Testis (tissue), 2 donors: ENCODE measurements at regions not wholly inside any gene's neighbourhood (a gene's known extent, or its start where the extent isn't known, plus 50 kb on each side); places are given as distances from the start of the nearest gene placed in this dataset.
"Not testable (repeated sequence)": the region's sequence is repeated elsewhere in the genome, so short reads cannot be mapped to it uniquely, and the experiment has no call there.

Experiments used
- DNase-seq: peaks from one replicate; pipeline ENCODE4 v3.0.0-alpha.2; 2019
- H3K27ac ChIP-seq, 2 donors: fragments of 200-600 bp; sonication (generic); one replicate each; pipeline ENCODE4 v1.5.1; 2019
- H3K27me3 ChIP-seq: fragments of 200-600 bp; sonication (generic); one replicate; pipeline ENCODE4 v1.5.1; 2019
- H3K36me3 ChIP-seq: fragments of 200-600 bp; sonication (generic); one replicate; pipeline ENCODE4 v1.5.1; 2017; ENCODE audit warnings: low read depth; ENCODE audit errors: missing control alignments
- H3K4me1 ChIP-seq: fragments of 200-600 bp; sonication (generic); one replicate; pipeline ENCODE4 v1.5.1; 2019
- H3K4me3 ChIP-seq, 2 donors: fragments of 200-600 bp; sonication (generic); one replicate each; pipeline ENCODE4 v1.5.1; 2017 to 2019
- H3K9me3 ChIP-seq: fragments of 200-600 bp; sonication (generic); one replicate; pipeline ENCODE4 v1.5.1; 2017
- POLR2A ChIP-seq: fragments of 450-650 bp; IDR thresholded peaks from one replicate; pipeline ENCODE4 v1.6.1; 2017; ENCODE audit warnings: antibody characterized with exemption, mild to moderate bottlenecking, moderate library complexity
- WGBS, 2 donors: methylation state at CpG; one replicate each; pipeline ENCODE4 v1.1.5; 2018; 5-methylcytosine and 5-hydroxymethylcytosine counted together
- intact Hi-C: fragments of 100-400 bp; cut with DNase I; formaldehyde crosslinking; loops from one replicate; pipeline ENCODE4 v1.15.1; 2023; ENCODE audit warnings: low total_unique reads
- TF ChIP-seq, protein P1 (sequence below), 3 experiments: fragments of 450-650 bp in 2 of 3; fragments of 200-600 bp in 1 of 3; sonication (generic) in 1 of 3; IDR thresholded peaks; one replicate each; pipeline ENCODE4 v1.5.1; 2016 to 2019; ENCODE audit warnings: antibody characterized with exemption in 3 of 3, mild to moderate bottlenecking in 2 of 3, moderate library complexity in 1 of 3

DNA sequence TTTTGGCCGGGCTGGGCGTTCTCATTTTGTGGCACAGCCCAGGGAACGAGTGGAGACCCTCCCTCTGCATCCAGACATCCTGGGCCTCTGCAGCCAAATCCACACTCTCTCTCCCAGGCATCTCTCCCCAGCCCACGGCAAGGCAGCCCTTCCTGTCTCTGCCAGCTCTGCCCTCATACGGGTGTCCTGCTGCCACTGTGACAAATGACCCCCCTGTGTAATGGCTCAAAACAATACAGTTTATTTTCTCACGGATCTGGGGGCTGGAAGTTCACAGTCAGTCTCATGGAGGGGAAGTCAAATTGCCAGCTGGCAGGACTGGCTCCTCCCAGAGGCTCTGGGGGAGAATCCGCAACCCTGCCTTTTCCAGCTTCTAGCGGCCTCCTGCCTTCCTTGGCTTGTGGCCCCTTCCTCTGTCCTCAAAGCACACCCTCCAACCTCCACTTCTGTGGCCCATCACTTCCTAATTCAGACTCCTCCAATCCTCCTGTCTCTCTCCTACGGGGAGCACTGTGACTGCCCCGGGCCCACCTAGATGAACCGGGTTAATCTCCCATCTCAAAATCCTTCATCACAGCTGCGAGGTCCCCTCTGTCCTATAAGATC is 70.2 kb upstream of the COL5A1 start:
- 65 to 66% methylated on average over 12 of the region's 12 CpGs for WGBS, 2 donors
- DNase-seq = peak; percentile 6

DNA sequence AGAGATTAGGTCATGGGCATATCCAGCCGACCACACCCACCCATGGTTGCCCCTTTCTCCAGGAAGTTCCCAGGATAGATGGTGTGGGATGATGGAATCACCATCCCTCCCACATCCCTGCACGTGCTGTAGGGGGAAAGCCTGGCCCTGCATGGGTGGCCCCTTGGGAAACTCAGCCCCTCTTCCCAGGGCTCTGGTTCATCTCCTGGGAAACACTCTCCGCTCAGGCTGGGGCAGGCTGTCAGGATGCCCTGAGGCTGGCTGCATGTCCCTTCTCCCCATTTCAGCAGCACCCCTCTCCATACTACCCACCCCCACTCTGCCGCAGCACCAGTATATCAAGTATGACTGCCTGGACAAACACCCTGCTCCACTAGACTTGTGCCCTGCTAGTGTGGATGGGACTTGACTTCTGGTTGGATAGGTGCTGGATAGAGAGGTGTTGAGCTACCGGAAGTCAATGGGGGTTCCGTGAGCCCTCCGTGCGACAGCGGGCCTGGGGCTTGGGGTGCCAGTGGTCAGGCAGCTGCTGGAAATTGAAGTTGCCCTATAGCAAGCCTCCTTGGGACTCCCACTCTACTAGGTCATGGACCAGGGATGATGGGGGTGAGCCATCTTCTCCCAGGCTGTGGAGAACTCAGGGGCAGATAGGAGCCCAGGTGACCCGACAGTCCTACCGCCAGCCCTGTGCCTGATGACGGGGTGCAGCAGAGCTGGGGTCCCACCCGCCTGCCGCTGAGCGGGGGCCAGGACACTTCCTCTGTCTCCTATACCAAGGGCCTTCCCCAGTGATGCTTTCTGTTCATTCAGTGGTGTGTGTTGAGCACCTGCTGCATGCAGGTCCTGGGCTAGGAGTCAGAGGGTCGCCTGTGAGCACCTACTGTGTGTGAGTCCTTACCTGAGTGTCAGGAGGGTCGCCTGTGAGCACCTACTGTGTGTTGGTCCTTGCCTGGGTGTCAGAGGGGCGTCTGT is 69.4 kb upstream of the COL5A1 start:
- intact Hi-C loops = no loop called here
- H3K4me3 ChIP-seq = no peak overlapping the region
- no peaks in the 10 kb centered on the region for H3K4me1 ChIP-seq
- H3K27me3 ChIP-seq = no peaks in the 10 kb centered on the region
- 84 to 92% methylated on average over 8 to 18 of the region's 18 CpGs for WGBS, 2 donors
- H3K36me3 ChIP-seq = no peaks in the 10 kb centered on the region
- no peaks in the 10 kb centered on the region for H3K9me3 ChIP-seq
- TF ChIP-seq, protein P1, sequence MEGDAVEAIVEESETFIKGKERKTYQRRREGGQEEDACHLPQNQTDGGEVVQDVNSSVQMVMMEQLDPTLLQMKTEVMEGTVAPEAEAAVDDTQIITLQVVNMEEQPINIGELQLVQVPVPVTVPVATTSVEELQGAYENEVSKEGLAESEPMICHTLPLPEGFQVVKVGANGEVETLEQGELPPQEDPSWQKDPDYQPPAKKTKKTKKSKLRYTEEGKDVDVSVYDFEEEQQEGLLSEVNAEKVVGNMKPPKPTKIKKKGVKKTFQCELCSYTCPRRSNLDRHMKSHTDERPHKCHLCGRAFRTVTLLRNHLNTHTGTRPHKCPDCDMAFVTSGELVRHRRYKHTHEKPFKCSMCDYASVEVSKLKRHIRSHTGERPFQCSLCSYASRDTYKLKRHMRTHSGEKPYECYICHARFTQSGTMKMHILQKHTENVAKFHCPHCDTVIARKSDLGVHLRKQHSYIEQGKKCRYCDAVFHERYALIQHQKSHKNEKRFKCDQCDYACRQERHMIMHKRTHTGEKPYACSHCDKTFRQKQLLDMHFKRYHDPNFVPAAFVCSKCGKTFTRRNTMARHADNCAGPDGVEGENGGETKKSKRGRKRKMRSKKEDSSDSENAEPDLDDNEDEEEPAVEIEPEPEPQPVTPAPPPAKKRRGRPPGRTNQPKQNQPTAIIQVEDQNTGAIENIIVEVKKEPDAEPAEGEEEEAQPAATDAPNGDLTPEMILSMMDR (IDR thresholded peaks at IDR 0.05) = no peak
- no peak for TF ChIP-seq POLR2A
- DNase-seq = peak; percentile 6
- H3K27ac ChIP-seq = no peak overlapping the region

More for the DNA sequence above, 70.2 kb upstream of the COL5A1 start:
- Histone ChIP-seq H3K36me3 (no peaks in the 10 kb centered on the region), H3K9me3 (no peaks in the 10 kb centered on the region), H3K27me3 (no peaks in the 10 kb centered on the region), H3K4me3 (no peak overlapping the region), H3K27ac (no peak overlapping the region), H3K4me1 (no peaks in the 10 kb centered on the region)
- intact Hi-C loops = no loop called here
- TF ChIP-seq, protein P1 (IDR thresholded peaks at IDR 0.05) = no peak
- TF ChIP-seq POLR2A = no peak

DNA sequence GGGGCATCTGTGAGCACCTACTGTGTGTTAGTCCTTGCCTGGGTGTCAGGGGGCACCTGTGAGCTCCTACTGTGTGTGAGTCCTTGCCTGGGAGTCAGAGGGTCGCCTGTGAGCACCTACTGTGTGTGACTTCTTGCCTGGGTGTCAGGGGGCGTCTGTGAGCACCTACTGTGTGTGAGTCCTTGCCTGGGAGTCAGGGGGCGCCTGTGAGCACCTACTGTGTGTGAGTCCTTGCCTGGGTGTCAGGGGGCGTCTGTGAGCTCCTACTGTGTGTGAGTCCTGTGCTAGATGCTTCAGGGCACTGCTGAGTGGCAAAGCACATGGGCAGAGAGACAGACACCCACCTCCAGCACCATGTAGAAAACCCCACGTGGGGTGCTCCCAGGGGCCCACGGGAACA is 66.9 kb upstream of the COL5A1 start:
- WGBS, 2 donors = 72 to 78% methylated on average over 6 of the region's 6 CpGs

DNA sequence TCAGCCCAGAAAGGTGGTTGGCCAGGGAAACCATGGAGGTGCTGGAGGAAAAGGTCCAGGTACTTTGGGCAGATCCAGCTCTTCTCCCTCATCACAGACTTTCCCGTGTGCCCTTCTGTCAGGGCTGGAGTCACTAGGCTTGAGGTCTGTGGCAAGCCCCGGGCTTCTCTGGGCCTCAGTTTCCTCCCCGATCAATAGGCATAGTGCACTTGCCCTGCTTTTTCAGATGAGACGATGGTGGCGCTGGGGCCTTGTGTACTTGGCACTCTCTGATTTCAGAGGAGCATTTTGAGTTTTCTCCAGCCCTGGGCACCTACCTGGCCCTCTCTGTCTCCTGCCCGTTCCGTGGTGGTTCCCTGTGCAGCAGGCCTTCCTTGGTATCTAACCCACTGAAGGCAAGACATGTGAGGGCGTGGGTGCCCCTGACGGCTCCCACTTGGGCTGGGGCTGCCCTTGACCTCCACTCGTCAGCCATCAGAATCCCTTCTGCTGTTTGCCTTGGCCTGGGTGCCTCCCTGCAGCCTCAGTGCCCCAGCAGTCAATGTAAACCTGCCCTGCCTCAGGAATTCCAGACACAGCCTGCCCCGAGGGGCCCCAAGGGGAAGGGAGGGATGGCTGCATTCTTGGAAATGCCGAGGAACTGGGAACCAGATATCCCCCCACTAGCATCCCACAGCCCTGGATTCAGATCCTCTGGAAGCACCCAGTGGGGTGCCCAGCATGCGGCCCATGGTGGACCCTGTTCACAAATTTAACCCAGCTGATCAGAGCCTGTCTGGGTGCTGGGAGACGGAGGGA is 66.3 kb upstream of the COL5A1 start:
- WGBS, 2 donors = 67 to 76% methylated on average over 11 to 14 of the region's 14 CpGs

More for the DNA sequence above, 66.9 kb upstream of the COL5A1 start:
- H3K4me1 ChIP-seq, H3K36me3 ChIP-seq, H3K9me3 ChIP-seq, intact Hi-C loops, H3K4me3 ChIP-seq, H3K27ac ChIP-seq, H3K27me3 ChIP-seq: not testable (repeated sequence)
- peak; percentile 1 for DNase-seq

More for the DNA sequence above, 66.3 kb upstream of the COL5A1 start:
- intact Hi-C loops = no loop called here
- TF ChIP-seq, protein P1 (IDR thresholded peaks at IDR 0.05) = no peak
- TF ChIP-seq POLR2A = no peak
- Histone ChIP-seq H3K27ac (no peak overlapping the region), H3K4me1 (no peaks in the 10 kb centered on the region), H3K36me3 (no peaks in the 10 kb centered on the region), H3K4me3 (no peak overlapping the region), H3K9me3 (no peaks in the 10 kb centered on the region), H3K27me3 (no peaks in the 10 kb centered on the region)
- DNase-seq = peak; percentile 1
